Left lung (tissue), 4 donors: ENCODE measurements at regions not wholly inside any gene's neighbourhood (a gene's known extent, or its start where the extent isn't known, plus 50 kb on each side); places are given as distances from the start of the nearest gene placed in this dataset.

ENCODE experiments used
- ATAC-seq: fragments of 200-7000 bp; cut with Tn5 transposase; one replicate; pipeline ENCODE4 v1.9.1; 2020; ENCODE audit warnings: moderate library complexity
- DNase-seq, 4 donors: peaks; one replicate each; pipeline ENCODE4 v3.0.0-alpha.2; 2013 to 2020
- H3K27ac ChIP-seq, 2 donors: fragments of 200-600 bp; sonication (generic) in 1 of 2; one replicate each; pipeline versions ENCODE4 v1.5.0 to v1.8.0; 2020 to 2021
- H3K27me3 ChIP-seq, 2 donors: fragments of 200-600 bp; sonication (generic) in 1 of 2; one replicate each; pipeline versions ENCODE4 v1.5.0 to v1.8.0; 2020 to 2021
- H3K36me3 ChIP-seq, 2 donors: fragments of 200-600 bp; sonication (generic) in 1 of 2; one replicate each; pipeline versions ENCODE4 v1.5.0 to v1.8.0; 2020 to 2021
- H3K4me1 ChIP-seq, 2 donors: fragments of 200-600 bp; one replicate each; pipeline ENCODE4 v1.8.0; 2021
- H3K4me3 ChIP-seq, 2 donors: fragments of 200-600 bp; sonication (generic) in 1 of 2; one replicate each; pipeline versions ENCODE4 v1.5.0 to v1.8.0; 2020 to 2021; ENCODE audit warnings: mild to moderate bottlenecking in 1 of 2
- H3K9me3 ChIP-seq, 2 donors: fragments of 200-600 bp; sonication (generic) in 1 of 2; one replicate each; pipeline versions ENCODE4 v1.5.0 to v1.8.0; 2020 to 2021
- intact Hi-C, 2 donors: fragments of 100-400 bp; cut with DNase I; formaldehyde crosslinking; loops; one replicate each; pipeline versions ENCODE4 v1.11.2 to v1.14.2; 2022
- TF ChIP-seq, protein P1 (sequence below), 2 donors: fragments of 200-600 bp; sonication (generic) in 1 of 2; IDR thresholded peaks; one replicate each; pipeline versions ENCODE4 v1.5.0 to v1.8.0; 2021; ENCODE audit warnings: antibody characterized with exemption in 2 of 2
- donor health status: DM: no; HTN: yes; CAD: no.
- donor health status: DM: no; HTN: no; CAD: no.

DNA sequence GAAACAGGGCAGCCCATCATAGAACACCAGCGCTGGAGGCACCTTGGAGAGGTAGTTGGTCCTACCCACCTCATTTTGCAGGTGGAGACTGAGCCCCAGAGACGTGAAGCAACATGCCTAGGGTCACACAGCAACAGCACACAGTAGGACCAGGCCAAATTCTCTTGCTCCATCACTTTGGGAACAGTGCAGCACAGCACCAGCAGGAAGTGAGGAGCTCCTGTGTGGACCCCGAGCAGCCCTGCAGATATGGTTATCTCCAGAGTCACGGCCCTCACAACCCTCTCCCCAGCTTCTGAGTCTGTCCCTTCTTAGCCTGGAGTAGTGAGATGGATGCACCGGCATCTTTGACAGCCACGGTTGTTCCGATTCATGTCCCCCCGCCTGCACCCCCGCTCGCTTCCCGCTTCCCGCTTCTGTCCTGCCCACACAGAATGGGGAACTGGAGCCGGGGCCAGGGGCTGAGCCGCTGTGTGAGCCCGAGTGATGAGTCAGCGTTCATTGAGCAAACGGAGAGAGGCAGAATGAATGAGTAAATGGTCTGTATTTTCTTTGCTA, 72.6 kb upstream of the DUSP22 start:
- Histone ChIP-seq H3K4me1 (peaks cover 8 to 21% of the 10 kb centered on the region in 2 donors), H3K36me3 (no peaks in the 10 kb centered on the region)
- intact Hi-C loops = no loop called here

DNA sequence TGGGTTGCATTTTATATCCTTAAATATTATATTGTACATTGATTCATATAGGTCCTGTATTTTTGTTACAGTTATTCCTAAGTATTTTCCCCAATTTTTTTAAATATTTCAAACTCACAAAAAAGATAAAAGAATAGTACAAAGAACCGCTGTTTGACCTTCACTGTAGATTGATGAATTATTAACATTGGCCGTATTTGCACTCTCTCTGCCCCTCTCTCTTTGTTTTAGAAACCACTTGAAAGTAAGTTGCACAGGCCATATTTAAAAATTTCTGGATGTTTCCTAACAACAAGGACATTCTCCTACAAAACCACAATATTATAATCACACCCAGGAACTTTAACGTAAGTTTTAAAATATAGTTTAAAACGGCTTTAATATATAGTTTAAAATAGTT, 72.0 kb upstream of the DUSP22 start:
- Histone ChIP-seq H3K36me3 (no peaks in the 10 kb centered on the region), H3K27ac (no peak overlapping the region), H3K9me3 (no peaks in the 10 kb centered on the region), H3K27me3 (no peaks in the 10 kb centered on the region), H3K4me1 (peaks cover 8 to 27% of the 10 kb centered on the region in 2 donors), H3K4me3 (no peak overlapping the region)
- DNase-seq (no peak), ATAC-seq (no peak)
- TF ChIP-seq, protein P1, sequence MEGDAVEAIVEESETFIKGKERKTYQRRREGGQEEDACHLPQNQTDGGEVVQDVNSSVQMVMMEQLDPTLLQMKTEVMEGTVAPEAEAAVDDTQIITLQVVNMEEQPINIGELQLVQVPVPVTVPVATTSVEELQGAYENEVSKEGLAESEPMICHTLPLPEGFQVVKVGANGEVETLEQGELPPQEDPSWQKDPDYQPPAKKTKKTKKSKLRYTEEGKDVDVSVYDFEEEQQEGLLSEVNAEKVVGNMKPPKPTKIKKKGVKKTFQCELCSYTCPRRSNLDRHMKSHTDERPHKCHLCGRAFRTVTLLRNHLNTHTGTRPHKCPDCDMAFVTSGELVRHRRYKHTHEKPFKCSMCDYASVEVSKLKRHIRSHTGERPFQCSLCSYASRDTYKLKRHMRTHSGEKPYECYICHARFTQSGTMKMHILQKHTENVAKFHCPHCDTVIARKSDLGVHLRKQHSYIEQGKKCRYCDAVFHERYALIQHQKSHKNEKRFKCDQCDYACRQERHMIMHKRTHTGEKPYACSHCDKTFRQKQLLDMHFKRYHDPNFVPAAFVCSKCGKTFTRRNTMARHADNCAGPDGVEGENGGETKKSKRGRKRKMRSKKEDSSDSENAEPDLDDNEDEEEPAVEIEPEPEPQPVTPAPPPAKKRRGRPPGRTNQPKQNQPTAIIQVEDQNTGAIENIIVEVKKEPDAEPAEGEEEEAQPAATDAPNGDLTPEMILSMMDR (IDR thresholded peaks at IDR 0.05) = no peak
- intact Hi-C loops = no loop called here

More for the DNA sequence above, 72.6 kb upstream of the DUSP22 start:
- H3K27ac ChIP-seq = no peak overlapping the region
- H3K9me3 ChIP-seq = no peaks in the 10 kb centered on the region
- no peaks in the 10 kb centered on the region for H3K27me3 ChIP-seq
- DNase-seq (peak in 3 of 4 donors; percentile 45 to 95 (median 88)), ATAC-seq (peak; percentile 84)
- TF ChIP-seq, protein P1 (IDR thresholded peaks at IDR 0.05) = no peak
- H3K4me3 ChIP-seq = no peak overlapping the region

DNA sequence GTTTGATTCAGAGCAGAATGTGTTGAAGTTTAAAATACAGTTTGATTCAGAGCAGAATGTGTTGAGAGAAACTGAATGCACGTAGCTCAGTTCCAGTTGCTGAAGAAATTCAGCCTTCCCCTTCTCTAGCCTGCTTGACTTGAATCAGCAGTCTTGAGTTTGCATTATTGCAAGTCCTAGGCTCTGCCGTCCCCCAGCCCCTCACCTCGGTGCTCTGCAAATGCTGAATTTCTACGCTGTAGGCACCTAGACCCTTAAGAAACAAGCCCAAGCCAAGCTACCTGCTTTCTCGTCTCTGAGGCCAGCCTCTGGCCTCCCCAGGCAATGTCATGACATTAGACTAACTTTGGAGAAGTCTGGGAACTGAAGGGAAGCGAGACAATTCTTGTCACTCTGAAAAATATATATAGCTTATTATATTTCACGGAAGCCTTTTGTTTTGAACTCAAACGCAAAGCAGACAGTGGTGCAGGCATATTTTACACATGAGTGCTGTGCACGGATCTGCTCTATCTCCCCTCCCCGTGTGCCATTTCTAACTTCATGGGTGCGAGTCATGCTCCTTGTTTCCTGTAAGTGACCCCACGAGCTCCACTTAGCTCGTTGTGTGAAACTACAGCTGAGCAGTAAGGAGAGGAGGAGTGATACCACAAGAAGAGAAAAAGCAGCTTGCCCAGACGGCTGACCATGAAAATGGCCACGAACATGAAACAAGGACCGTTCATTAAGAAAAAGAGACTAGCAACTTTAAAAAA, 71.4 kb upstream of the DUSP22 start:
- Histone ChIP-seq H3K4me1 (peaks cover 8 to 31% of the 10 kb centered on the region in 2 donors), H3K4me3 (no peak overlapping the region), H3K27ac (no peak overlapping the region), H3K36me3 (no peaks in the 10 kb centered on the region), H3K9me3 (no peaks in the 10 kb centered on the region), H3K27me3 (no peaks in the 10 kb centered on the region)
- TF ChIP-seq, protein P1 (IDR thresholded peaks at IDR 0.05) = no peak
- no peak for ATAC-seq
- DNase-seq = no peak
- intact Hi-C loops = no loop called here

DNA sequence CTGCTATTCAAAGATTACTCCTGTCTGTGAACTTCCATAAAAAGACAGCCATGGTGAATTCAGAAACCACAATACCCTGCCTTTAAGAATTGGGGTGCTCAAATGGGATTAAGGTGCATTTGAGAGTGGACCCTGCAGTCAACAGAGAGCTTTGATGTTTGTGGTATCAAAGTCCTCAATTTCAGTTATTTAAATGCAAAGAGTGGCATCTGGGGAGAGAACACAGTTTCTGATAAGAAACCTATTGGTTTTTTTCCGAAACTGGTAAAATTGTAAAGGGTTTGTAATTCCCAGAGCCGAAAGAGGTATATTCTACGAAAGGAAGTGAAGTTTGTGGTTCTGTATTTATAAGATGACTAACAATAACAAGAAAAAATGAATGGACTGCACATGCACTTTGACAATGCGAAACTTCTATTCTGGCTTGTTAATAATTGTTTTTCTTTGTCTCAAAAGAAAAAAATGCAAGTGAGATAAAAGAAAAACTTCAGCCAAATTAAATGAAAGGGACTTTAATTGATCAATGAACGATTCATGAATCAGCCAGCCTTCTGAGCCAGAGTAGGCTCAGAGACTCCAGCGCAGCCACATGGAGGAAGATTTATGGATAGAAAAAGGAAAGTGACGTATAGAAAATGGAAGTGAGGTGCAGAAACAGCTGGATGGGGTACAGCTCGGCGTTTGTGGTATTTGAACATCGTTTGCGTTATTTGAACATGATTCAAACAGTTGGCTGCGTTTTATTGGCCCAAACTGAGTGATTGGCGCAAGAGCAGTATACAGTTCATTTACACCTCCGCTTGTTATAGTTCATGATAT, 70.5 kb upstream of the DUSP22 start:
- intact Hi-C loops = no loop called here
- TF ChIP-seq, protein P1 (IDR thresholded peaks at IDR 0.05) = no peak
- Histone ChIP-seq H3K4me3 (no peak overlapping the region), H3K27ac (no peak overlapping the region), H3K9me3 (no peaks in the 10 kb centered on the region), H3K27me3 (no peaks in the 10 kb centered on the region), H3K4me1 (peaks cover 8 to 31% of the 10 kb centered on the region in 2 donors), H3K36me3 (no peaks in the 10 kb centered on the region)
- ATAC-seq (no peak), DNase-seq (no peak)

DNA sequence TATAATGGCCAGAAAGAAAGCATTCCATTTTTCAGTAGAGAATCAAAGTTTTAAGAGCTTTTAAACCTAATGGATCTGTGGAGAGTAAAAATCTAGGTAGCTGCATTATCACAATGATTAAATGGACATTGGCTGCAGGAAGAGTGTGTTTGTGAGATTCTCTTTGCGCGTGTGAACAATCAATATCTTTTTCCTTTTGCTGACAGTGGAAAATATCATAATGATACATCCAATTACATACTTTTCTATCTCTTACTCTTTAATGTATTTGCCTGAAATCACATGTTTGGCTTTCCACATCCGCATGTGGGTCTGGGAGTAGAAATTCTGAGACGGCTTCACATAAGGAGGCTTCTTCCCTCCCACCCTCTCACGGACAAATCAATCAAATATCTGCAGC, 69.8 kb upstream of the DUSP22 start:
- intact Hi-C loops = no loop called here

More for the DNA sequence above, 69.8 kb upstream of the DUSP22 start:
- TF ChIP-seq, protein P1 (IDR thresholded peaks at IDR 0.05) = no peak
- Histone ChIP-seq H3K27ac (no peak overlapping the region), H3K27me3 (no peaks in the 10 kb centered on the region), H3K4me1 (peaks cover 8 to 31% of the 10 kb centered on the region in 2 donors), H3K4me3 (no peak overlapping the region), H3K9me3 (no peaks in the 10 kb centered on the region), H3K36me3 (no peaks in the 10 kb centered on the region)
- ATAC-seq (no peak), DNase-seq (no peak)
